GM23338 (cell line): ENCODE measurements at regions not wholly inside any gene's neighbourhood (a gene's known extent, or its start where the extent isn't known, plus 50 kb on each side); places are given as distances from the start of the nearest gene placed in this dataset.

ENCODE experiments used
- CREB1 ChIP-seq: fragments of 250-450 bp; sonication (Bioruptor Pico); IDR thresholded peaks from 2 replicates; pipeline ENCODE4 v1.5.0; 2020; ENCODE audit warnings: low read depth, mild to moderate bottlenecking, moderate library complexity
- EZH2 ChIP-seq: fragments of 200-600 bp; sonication (generic); IDR thresholded peaks from one replicate; pipeline ENCODE4 v1.8.0; 2017; ENCODE audit warnings: antibody characterized with exemption, mild to moderate bottlenecking, low read depth; ENCODE audit not compliant: unreplicated experiment
- EZH2phosphoT487 ChIP-seq: fragments of 200-600 bp; sonication (generic); IDR thresholded peaks from one replicate; pipeline ENCODE4 v1.8.1; 2018; ENCODE audit warnings: antibody characterized with exemption; ENCODE audit not compliant: unreplicated experiment
- POLR2AphosphoS5 ChIP-seq: IDR thresholded peaks from 2 replicates; pipeline ENCODE4 v1.6.1; 2016; ENCODE audit warnings: antibody characterized with exemption, low read depth
- TF ChIP-seq, protein P1 (sequence below), 2 experiments: fragments of 200-600 bp in 1 of 2; sonication (generic) in 1 of 2; conservative IDR thresholded peaks; 2 replicates each; pipeline versions ENCODE4 v1.5.1 to v1.6.1; 2016 to 2017; ENCODE audit warnings: antibody characterized with exemption in 2 of 2, low read depth in 2 of 2, mild to moderate bottlenecking in 2 of 2, moderate library complexity in 1 of 2
- TF ChIP-seq, protein P2 (sequence below): IDR thresholded peaks from 2 replicates; pipeline ENCODE4 v1.6.1; 2016; ENCODE audit warnings: antibody characterized with exemption

DNA sequence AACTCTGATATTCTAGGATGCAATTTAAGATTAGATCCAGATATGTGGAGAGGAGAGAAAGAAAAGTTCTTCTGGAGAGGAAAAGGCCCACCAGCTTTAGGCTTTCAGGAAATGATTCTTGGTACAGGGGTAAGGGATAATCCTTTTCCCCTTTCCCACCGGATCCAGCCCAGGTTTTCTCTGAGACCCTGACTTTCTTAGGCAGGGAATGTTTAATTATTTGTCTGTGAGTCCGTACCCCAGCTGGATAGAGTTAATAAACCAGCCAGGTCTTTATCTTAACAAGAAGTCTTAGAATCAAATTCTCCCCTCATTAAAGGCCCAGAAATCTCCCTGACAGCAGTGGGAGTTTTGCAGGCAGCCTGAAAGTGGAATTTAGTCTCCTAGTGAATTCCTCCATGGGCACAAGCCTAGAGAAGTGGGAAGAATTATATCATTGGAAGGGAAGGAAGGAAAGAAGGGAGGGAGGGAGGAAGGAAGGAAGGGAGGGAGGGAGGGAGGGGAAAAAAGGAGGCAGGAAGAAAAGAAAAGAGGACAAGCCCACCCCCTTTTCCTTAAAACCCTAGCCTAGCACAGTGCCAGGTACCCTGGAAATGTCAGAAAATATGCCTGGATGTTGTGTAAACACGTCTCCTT is 189.0 kb downstream of the PLPP3 start:
- TF ChIP-seq, protein P1, sequence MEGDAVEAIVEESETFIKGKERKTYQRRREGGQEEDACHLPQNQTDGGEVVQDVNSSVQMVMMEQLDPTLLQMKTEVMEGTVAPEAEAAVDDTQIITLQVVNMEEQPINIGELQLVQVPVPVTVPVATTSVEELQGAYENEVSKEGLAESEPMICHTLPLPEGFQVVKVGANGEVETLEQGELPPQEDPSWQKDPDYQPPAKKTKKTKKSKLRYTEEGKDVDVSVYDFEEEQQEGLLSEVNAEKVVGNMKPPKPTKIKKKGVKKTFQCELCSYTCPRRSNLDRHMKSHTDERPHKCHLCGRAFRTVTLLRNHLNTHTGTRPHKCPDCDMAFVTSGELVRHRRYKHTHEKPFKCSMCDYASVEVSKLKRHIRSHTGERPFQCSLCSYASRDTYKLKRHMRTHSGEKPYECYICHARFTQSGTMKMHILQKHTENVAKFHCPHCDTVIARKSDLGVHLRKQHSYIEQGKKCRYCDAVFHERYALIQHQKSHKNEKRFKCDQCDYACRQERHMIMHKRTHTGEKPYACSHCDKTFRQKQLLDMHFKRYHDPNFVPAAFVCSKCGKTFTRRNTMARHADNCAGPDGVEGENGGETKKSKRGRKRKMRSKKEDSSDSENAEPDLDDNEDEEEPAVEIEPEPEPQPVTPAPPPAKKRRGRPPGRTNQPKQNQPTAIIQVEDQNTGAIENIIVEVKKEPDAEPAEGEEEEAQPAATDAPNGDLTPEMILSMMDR (conservative IDR thresholded peaks at IDR 0.05; ENCODE audit: low read depth in 2 of 2), result no peak
- TF ChIP-seq, protein P2, sequence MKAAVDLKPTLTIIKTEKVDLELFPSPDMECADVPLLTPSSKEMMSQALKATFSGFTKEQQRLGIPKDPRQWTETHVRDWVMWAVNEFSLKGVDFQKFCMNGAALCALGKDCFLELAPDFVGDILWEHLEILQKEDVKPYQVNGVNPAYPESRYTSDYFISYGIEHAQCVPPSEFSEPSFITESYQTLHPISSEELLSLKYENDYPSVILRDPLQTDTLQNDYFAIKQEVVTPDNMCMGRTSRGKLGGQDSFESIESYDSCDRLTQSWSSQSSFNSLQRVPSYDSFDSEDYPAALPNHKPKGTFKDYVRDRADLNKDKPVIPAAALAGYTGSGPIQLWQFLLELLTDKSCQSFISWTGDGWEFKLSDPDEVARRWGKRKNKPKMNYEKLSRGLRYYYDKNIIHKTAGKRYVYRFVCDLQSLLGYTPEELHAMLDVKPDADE, result no peak
- TF ChIP-seq POLR2AphosphoS5, result no peak
- no peak for TF ChIP-seq EZH2
- TF ChIP-seq CREB1 (CRISPR knock-in tag), result no peak
- no peak for TF ChIP-seq EZH2phosphoT487
